ENCODE measurements at regions not wholly inside any gene's neighbourhood (a gene's known extent, or its start where the extent isn't known, plus 50 kb on each side); places are given as distances from the start of the nearest gene placed in this dataset.
"Not testable (repeated sequence)": the region's sequence is repeated elsewhere in the genome, so short reads cannot be mapped to it uniquely, and the experiment has no call there.

DNA sequence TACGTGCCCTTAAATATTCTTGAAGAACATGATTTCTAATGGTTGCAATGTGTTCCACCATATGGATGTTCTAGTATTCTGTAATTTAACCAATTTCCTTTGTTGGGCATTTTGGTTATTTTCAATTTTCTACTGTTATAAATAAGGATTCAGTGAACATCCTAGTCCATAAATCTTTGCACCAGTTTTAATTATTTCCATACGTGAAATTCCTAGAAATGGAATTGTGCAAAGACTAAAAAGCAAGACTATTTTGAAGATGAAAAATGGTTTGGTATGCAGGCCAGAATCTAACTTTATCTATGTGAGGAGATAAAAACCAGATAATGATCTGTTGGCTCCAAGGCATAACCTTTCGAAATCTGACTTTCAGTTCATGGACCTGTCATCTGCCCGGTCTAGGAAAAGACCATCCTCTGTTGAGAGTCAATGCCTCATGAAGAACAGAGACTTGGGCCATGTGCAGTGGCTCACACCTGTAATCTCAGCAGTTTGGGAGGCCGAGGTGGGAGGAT is 633.2 kb upstream of the NRP1 start:
- H3K27me3 ChIP-seq = no peaks in the 10 kb centered on the region
- H3K4me3 ChIP-seq = no peak overlapping the region
- intact Hi-C loops (cut with DNase I) = no loop called here
- no peak for DNase-seq (ENCODE audit: low spot score in 2 of 2)
- H3K9me3 ChIP-seq = no peaks in the 10 kb centered on the region
- TF ChIP-seq, protein P1, sequence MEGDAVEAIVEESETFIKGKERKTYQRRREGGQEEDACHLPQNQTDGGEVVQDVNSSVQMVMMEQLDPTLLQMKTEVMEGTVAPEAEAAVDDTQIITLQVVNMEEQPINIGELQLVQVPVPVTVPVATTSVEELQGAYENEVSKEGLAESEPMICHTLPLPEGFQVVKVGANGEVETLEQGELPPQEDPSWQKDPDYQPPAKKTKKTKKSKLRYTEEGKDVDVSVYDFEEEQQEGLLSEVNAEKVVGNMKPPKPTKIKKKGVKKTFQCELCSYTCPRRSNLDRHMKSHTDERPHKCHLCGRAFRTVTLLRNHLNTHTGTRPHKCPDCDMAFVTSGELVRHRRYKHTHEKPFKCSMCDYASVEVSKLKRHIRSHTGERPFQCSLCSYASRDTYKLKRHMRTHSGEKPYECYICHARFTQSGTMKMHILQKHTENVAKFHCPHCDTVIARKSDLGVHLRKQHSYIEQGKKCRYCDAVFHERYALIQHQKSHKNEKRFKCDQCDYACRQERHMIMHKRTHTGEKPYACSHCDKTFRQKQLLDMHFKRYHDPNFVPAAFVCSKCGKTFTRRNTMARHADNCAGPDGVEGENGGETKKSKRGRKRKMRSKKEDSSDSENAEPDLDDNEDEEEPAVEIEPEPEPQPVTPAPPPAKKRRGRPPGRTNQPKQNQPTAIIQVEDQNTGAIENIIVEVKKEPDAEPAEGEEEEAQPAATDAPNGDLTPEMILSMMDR (IDR thresholded peaks at IDR 0.05) = no peak
- H3K27ac ChIP-seq = no peak overlapping the region
- no peaks in the 10 kb centered on the region for H3K36me3 ChIP-seq
- H3K4me1 ChIP-seq = no peaks in the 10 kb centered on the region

GRCh38 chr10:33966946-33967345 is 632.5 kb upstream of the NRP1 start:
- TF ChIP-seq, protein P1 (IDR thresholded peaks at IDR 0.05) = no peak
- intact Hi-C loops (cut with DNase I) = no loop called here

DNA sequence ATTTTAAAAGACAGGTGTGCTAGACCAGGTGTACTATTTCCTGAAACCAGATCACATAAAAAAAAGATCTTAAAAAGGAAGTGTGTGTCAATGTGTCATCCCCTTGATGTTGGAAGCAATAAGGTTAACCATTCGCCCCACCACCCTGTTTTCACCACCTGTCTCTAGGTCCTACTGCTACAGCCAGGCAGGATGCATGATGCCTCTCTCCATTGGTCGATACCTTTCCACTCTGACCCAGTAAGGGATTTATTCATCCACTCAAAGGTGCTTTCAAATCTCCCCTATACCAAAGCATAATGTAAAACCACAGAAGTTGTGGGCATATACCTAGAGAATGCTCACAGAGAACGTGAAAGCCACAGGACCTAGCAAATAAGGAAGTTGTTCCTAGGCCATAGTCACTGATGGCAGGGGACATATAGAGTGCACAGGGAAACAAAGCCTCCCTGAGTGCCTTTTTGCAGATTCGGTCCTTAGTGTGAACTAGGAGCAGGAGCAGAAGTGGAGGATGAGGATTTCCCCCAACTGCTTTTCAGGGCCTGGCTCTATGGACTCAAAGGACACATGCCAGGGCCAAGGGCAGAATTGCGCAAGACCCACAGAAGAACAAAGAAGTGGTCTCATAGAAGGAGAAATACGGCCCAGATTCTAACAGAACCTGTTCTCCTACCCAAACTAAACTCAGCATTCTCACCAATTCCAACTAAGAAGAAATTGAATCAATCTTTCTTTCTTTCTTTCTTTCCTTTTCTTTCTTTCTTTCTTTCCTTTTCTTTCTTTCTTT is 631.5 kb upstream of the NRP1 start:
- Histone ChIP-seq H3K27ac (no peak overlapping the region), H3K36me3 (no peaks in the 10 kb centered on the region), H3K4me3 (no peak overlapping the region), H3K4me1 (no peaks in the 10 kb centered on the region), H3K9me3 (no peaks in the 10 kb centered on the region), H3K27me3 (no peaks in the 10 kb centered on the region)
- intact Hi-C loops (cut with DNase I) = no loop called here
- TF ChIP-seq, protein P1 (IDR thresholded peaks at IDR 0.05) = no peak
- DNase-seq (ENCODE audit: low spot score in 2 of 2) = no peak

More at GRCh38 chr10:33966946-33967345, 632.5 kb upstream of the NRP1 start:
- DNase-seq (ENCODE audit: low spot score in 2 of 2) = no peak
- no peak overlapping the region for H3K4me3 ChIP-seq
- no peaks in the 10 kb centered on the region for H3K36me3 ChIP-seq
- H3K9me3 ChIP-seq = no peaks in the 10 kb centered on the region
- H3K4me1 ChIP-seq = no peaks in the 10 kb centered on the region
- no peaks in the 10 kb centered on the region for H3K27me3 ChIP-seq
- H3K27ac ChIP-seq = no peak overlapping the region

GRCh38 chr10:33963729-33964128 is 629.3 kb upstream of the NRP1 start:
- H3K27me3 ChIP-seq = no peaks in the 10 kb centered on the region
- no peak overlapping the region for H3K27ac ChIP-seq
- H3K4me3 ChIP-seq = no peak overlapping the region
- DNase-seq (ENCODE audit: low spot score in 2 of 2) = no peak
- no peaks in the 10 kb centered on the region for H3K9me3 ChIP-seq
- H3K36me3 ChIP-seq = no peaks in the 10 kb centered on the region
- intact Hi-C loops (cut with DNase I) = no loop called here
- TF ChIP-seq, protein P1 (IDR thresholded peaks at IDR 0.05) = no peak
- H3K4me1 ChIP-seq = no peaks in the 10 kb centered on the region

GRCh38 chr10:33956322-33956721 is 621.9 kb upstream of the NRP1 start:
- not testable (repeated sequence) for H3K36me3 ChIP-seq; DNase-seq (ENCODE audit: low spot score in 2 of 2); H3K4me3 ChIP-seq; H3K9me3 ChIP-seq; H3K4me1 ChIP-seq; H3K27ac ChIP-seq; H3K27me3 ChIP-seq
- intact Hi-C loops (cut with DNase I) = loop anchor here (5.0 kb wide), 2 partner anchors 54 to 121 kb away; no protein-coding TSS in a partner anchor

- Histone ChIP-seq H3K36me3 (no peaks in the 10 kb centered on the region), H3K4me3 (no peak overlapping the region), H3K4me1 (no peaks in the 10 kb centered on the region), H3K27me3 (no peaks in the 10 kb centered on the region), H3K27ac (no peak overlapping the region), H3K9me3 (no peaks in the 10 kb centered on the region)
- DNase-seq (ENCODE audit: low spot score in 2 of 2) = no peak
- intact Hi-C loops (cut with DNase I) = loop anchor here (5.0 kb wide), 2 partner anchors 53 to 122 kb away; no protein-coding TSS in a partner anchor
- TF ChIP-seq, protein P1 (IDR thresholded peaks at IDR 0.05) = no peak
Observed at GRCh38 chr10:33955676-33956075, 621.2 kb upstream of the NRP1 start.

Data from ascending aorta (tissue), 2 donors.